Endodermal cell (in vitro differentiated cells): ENCODE measurements at regions not wholly inside any gene's neighbourhood (a gene's known extent, or its start where the extent isn't known, plus 50 kb on each side); places are given as distances from the start of the nearest gene placed in this dataset.
A peak's percentile ranks its signal among the peaks of the same experiment; 100 is the strongest.

Source experiments
- DNase-seq: peaks from one replicate; pipeline ENCODE4 v3.0.0-alpha.2; 2017
- H3K27ac ChIP-seq: 2 replicates; pipeline ENCODE4 v1.5.1; 2013; ENCODE audit warnings: mild to moderate bottlenecking, low read depth, low read length, moderate library complexity
- H3K27me3 ChIP-seq: 2 replicates; pipeline ENCODE4 v1.6.1; 2013; ENCODE audit warnings: mild to moderate bottlenecking, low read length, moderate library complexity; ENCODE audit not compliant: insufficient read depth, control insufficient read depth, poor library complexity, severe bottlenecking
- H3K36me3 ChIP-seq: 2 replicates; pipeline ENCODE4 v1.7.0; 2013; ENCODE audit warnings: mild to moderate bottlenecking, low read length, moderate library complexity; ENCODE audit not compliant: control insufficient read depth, insufficient read depth
- H3K4me1 ChIP-seq: one replicate; pipeline ENCODE4 v1.7.0; 2013; ENCODE audit warnings: low read length; ENCODE audit not compliant: control insufficient read depth, insufficient read depth
- H3K4me3 ChIP-seq: 2 replicates; pipeline ENCODE4 v1.5.1; 2013; ENCODE audit warnings: mild to moderate bottlenecking, low read length, moderate library complexity
- H3K9ac ChIP-seq: 2 replicates; pipeline ENCODE4 v1.6.1; 2013; ENCODE audit warnings: mild to moderate bottlenecking, low read length, moderate library complexity; ENCODE audit not compliant: poor library complexity, severe bottlenecking; ENCODE audit errors: extremely low read depth
- H3K9me3 ChIP-seq: 2 replicates; pipeline ENCODE4 v1.6.1; 2013; ENCODE audit warnings: mild to moderate bottlenecking, low read length, moderate library complexity; ENCODE audit not compliant: control insufficient read depth
- H3K27ac Mint-ChIP-seq: 2 replicates; pipeline ENCODE4 v1.8.0; 2020; ENCODE audit warnings: mixed read lengths
- H3K27me3 Mint-ChIP-seq: 2 replicates; pipeline ENCODE4 v1.8.0; 2021; ENCODE audit warnings: mild to moderate bottlenecking, mixed read lengths; ENCODE audit not compliant: insufficient read depth
- H3K36me3 Mint-ChIP-seq: 2 replicates; pipeline ENCODE4 v1.8.0; 2020; ENCODE audit warnings: low read depth, mixed read lengths
- H3K4me1 Mint-ChIP-seq: 2 replicates; pipeline ENCODE4 v1.8.0; 2020; ENCODE audit warnings: mixed read lengths
- H3K4me3 Mint-ChIP-seq: 2 replicates; pipeline ENCODE4 v1.8.0; 2020; ENCODE audit warnings: mild to moderate bottlenecking, moderate library complexity, mixed read lengths
- H3K9me3 Mint-ChIP-seq: 2 replicates; pipeline ENCODE4 v1.8.0; 2020; ENCODE audit warnings: mild to moderate bottlenecking, mixed read lengths
- WGBS, 2 experiments: methylation state at CpG; one replicate each; pipeline versions ENCODE4 v1.1.5 to v1.1.7; 2013; ENCODE audit warnings: missing lambda C conversion rate in 2 of 2, mixed read lengths in 1 of 2; ENCODE audit not compliant: insufficient coverage in 1 of 2, insufficient read length in 1 of 2; 5-methylcytosine and 5-hydroxymethylcytosine counted together
- TF ChIP-seq, protein P1 (sequence below): fragments of 200-600 bp; sonication (generic); conservative IDR thresholded peaks from 2 replicates; pipeline ENCODE4 v1.5.0; 2021; ENCODE audit warnings: antibody characterized with exemption, mild to moderate bottlenecking

DNA sequence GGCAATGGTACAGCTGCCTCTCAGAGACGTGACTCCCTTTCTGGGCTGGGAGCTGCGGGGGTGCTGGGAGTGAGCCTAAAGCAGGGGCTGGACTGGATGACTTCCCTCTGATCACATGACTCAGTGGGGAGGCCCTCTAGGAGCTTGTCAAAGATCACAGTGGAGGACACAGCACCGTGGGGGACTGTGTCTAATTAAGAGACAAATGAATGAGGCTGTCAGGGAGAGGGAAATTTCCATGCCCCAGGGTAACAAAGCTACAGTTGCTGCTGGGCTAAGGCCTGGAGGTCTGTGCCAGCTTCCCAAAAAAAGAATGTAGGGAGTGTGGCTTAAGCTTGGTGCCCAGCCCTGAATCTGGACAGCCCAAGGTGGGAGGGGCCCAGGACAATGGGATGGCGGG is 262.8 kb upstream of the PLET1 start:
- TF ChIP-seq, protein P1, sequence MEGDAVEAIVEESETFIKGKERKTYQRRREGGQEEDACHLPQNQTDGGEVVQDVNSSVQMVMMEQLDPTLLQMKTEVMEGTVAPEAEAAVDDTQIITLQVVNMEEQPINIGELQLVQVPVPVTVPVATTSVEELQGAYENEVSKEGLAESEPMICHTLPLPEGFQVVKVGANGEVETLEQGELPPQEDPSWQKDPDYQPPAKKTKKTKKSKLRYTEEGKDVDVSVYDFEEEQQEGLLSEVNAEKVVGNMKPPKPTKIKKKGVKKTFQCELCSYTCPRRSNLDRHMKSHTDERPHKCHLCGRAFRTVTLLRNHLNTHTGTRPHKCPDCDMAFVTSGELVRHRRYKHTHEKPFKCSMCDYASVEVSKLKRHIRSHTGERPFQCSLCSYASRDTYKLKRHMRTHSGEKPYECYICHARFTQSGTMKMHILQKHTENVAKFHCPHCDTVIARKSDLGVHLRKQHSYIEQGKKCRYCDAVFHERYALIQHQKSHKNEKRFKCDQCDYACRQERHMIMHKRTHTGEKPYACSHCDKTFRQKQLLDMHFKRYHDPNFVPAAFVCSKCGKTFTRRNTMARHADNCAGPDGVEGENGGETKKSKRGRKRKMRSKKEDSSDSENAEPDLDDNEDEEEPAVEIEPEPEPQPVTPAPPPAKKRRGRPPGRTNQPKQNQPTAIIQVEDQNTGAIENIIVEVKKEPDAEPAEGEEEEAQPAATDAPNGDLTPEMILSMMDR = no peak
- peak overlapping the region; percentile 66 for H3K27ac ChIP-seq
- H3K36me3 Mint-ChIP-seq = no peaks in the 10 kb centered on the region
- peak; percentile 58 for DNase-seq
- 55% methylated on average over 4 of the region's 4 CpGs; no CpG with 5 or more reads in 1 of the 2 experiments for WGBS, 2 experiments
- H3K4me1 Mint-ChIP-seq = peaks cover 10% of the 10 kb centered on the region
- peak overlapping the region; percentile 22 for H3K27ac Mint-ChIP-seq
- no peaks in the 10 kb centered on the region for H3K27me3 ChIP-seq
- H3K27me3 Mint-ChIP-seq = peaks cover 8% of the 10 kb centered on the region
- no peak overlapping the region for H3K4me3 ChIP-seq
- peaks cover 2% of the 10 kb centered on the region for H3K9me3 Mint-ChIP-seq
- H3K9me3 ChIP-seq = no peaks in the 10 kb centered on the region
- no peaks in the 10 kb centered on the region for H3K4me1 ChIP-seq
- H3K4me3 Mint-ChIP-seq = no peak overlapping the region
- no peak overlapping the region for H3K9ac ChIP-seq
- H3K36me3 ChIP-seq = no peaks in the 10 kb centered on the region

DNA sequence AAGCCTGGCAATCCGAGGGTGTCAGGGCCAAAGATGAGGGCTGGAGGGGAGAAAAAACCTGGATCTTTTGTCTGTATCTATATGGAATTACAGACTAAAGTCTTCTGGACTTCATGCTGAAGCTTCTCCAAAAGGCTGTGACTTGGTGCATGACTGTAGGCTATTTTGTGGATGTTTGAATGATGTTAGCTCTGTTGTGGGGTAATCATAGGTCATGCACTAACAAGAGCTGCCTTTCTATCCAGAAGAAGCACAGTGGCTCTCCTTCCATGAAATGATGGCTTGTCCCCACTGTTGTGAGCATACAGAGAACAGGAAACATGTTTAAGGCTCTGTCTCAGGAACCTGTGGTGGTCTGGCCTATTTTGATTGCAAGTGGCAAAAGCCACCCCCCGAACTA is 263.3 kb upstream of the PLET1 start:
- H3K36me3 Mint-ChIP-seq = no peaks in the 10 kb centered on the region
- TF ChIP-seq, protein P1 = no peak
- no peaks in the 10 kb centered on the region for H3K36me3 ChIP-seq
- no peak overlapping the region for H3K9ac ChIP-seq
- H3K9me3 Mint-ChIP-seq = no peaks in the 10 kb centered on the region
- H3K4me3 ChIP-seq = no peak overlapping the region
- no peaks in the 10 kb centered on the region for H3K27me3 ChIP-seq
- H3K4me1 Mint-ChIP-seq = peaks cover 10% of the 10 kb centered on the region
- H3K27me3 Mint-ChIP-seq = peaks cover 10% of the 10 kb centered on the region
- 75 to 84% methylated on average over 1 to 2 of the region's 2 CpGs for WGBS, 2 experiments
- no peak overlapping the region for H3K27ac Mint-ChIP-seq
- no peak for DNase-seq
- H3K4me3 Mint-ChIP-seq = no peak overlapping the region
- no peaks in the 10 kb centered on the region for H3K4me1 ChIP-seq
- H3K9me3 ChIP-seq = no peaks in the 10 kb centered on the region
- peak overlapping the region; percentile 66 for H3K27ac ChIP-seq

DNA sequence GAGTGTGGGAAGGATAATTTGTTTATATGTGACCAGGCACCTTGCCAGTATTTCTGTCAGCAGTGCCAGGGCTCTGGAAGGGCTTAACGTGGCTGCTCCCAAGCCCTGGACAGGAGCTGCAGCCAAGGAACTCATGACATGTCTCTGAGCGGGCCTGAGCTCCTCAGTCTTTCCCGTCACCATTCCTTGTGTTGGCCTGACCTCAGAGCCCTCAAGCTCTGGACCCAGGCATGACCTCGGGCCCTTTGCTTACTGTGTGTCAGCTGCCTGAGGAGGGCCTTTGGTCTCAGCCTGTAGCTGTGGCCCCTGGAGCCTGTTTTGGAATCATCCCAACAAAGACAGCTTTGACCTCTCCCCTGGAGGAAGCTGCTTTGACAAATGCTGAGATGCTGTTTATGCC is 264.1 kb upstream of the PLET1 start:
- H3K27ac Mint-ChIP-seq = no peak overlapping the region

More for the DNA sequence above, 264.1 kb upstream of the PLET1 start:
- Histone ChIP-seq H3K27me3 (no peaks in the 10 kb centered on the region), H3K9me3 (no peaks in the 10 kb centered on the region), H3K4me3 (no peak overlapping the region), H3K36me3 (no peaks in the 10 kb centered on the region), H3K9ac (no peak overlapping the region), H3K4me1 (no peaks in the 10 kb centered on the region), H3K27ac (no peak overlapping the region)
- H3K4me3 Mint-ChIP-seq = no peak overlapping the region
- 76 to 86% methylated on average over 4 of the region's 4 CpGs for WGBS, 2 experiments
- no peaks in the 10 kb centered on the region for H3K36me3 Mint-ChIP-seq
- peaks cover 10% of the 10 kb centered on the region for H3K4me1 Mint-ChIP-seq
- DNase-seq = peak; percentile 24
- H3K9me3 Mint-ChIP-seq = no peaks in the 10 kb centered on the region
- TF ChIP-seq, protein P1 = no peak
- peaks cover 10% of the 10 kb centered on the region for H3K27me3 Mint-ChIP-seq
